ENCODE measurements at regions not wholly inside any gene's neighbourhood (a gene's known extent, or its start where the extent isn't known, plus 50 kb on each side); places are given as distances from the start of the nearest gene placed in this dataset.
A peak's percentile ranks its signal among the peaks of the same experiment; 100 is the strongest.
"Not testable (repeated sequence)": the region's sequence is repeated elsewhere in the genome, so short reads cannot be mapped to it uniquely, and the experiment has no call there.

DNA sequence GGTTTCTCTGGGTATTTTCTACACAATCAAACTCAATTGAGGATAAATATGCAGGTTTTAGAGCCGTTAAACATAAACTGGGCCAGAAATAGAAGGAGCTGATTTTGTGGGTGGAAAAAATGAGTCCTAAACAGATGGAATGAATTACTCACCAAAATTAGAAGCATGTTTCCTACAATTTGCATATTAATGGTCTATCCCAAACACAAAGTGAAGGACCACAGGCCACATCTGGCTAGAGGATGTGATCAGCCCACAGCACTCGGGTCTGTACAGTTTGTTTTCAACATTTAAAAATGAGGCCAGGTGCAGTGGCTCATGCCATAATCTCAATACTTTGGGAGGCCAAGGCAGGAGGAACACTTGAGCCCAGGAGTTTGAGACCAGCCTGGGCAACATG, 296.3 kb downstream of the PREX1 start:
- Histone ChIP-seq H3K27me3 (ENCODE audit: control insufficient read depth, insufficient read depth, low read length) (no peaks in the 10 kb centered on the region), H3K4me1 (ENCODE audit: control insufficient read depth, insufficient read depth, low read length) (no peaks in the 10 kb centered on the region), H3K9me3 (ENCODE audit: control insufficient read depth, insufficient read depth, low read length) (no peaks in the 10 kb centered on the region), H3K4me3 (ENCODE audit: low read length) (no peak overlapping the region), H3K27ac (ENCODE audit: low read length) (no peak overlapping the region), H3K36me3 (ENCODE audit: control insufficient read depth, insufficient read depth, low read length) (no peaks in the 10 kb centered on the region)
- DNase-seq (ENCODE audit: low read depth, low spot score): no peak
- WGBS (ENCODE audit: insufficient coverage, insufficient read length): no CpG with 5 or more reads among the region's 2 CpGs

DNA sequence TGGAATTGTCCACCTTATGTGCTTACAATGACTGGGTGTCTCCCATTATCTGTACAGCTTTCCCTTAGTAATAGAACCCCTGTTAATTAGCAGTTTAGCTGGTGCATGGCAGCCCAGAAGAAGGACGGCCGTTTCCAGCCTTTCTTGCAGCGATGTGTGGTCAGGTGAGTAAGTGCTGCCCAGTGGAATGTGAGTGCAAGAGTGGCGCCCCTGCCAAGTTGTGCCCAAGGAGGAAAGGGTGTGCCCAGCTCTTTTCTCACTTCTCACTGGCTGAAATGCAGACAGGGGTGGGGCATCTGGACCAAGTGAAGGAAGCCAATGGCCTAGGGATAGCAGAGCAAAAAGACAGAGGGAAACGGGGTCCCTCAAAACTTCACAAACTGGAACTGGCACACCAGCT, 296.8 kb downstream of the PREX1 start:
- no peak overlapping the region for H3K27ac ChIP-seq (ENCODE audit: low read length)
- H3K4me1 ChIP-seq (ENCODE audit: control insufficient read depth, insufficient read depth, low read length): no peaks in the 10 kb centered on the region
- no peaks in the 10 kb centered on the region for H3K27me3 ChIP-seq (ENCODE audit: control insufficient read depth, insufficient read depth, low read length)
- no peak overlapping the region for H3K4me3 ChIP-seq (ENCODE audit: low read length)
- no peaks in the 10 kb centered on the region for H3K36me3 ChIP-seq (ENCODE audit: control insufficient read depth, insufficient read depth, low read length)
- H3K9me3 ChIP-seq (ENCODE audit: control insufficient read depth, insufficient read depth, low read length): no peaks in the 10 kb centered on the region
- DNase-seq (ENCODE audit: low read depth, low spot score): no peak
- WGBS (ENCODE audit: insufficient coverage, insufficient read length): no CpG with 5 or more reads among the region's 5 CpGs

DNA sequence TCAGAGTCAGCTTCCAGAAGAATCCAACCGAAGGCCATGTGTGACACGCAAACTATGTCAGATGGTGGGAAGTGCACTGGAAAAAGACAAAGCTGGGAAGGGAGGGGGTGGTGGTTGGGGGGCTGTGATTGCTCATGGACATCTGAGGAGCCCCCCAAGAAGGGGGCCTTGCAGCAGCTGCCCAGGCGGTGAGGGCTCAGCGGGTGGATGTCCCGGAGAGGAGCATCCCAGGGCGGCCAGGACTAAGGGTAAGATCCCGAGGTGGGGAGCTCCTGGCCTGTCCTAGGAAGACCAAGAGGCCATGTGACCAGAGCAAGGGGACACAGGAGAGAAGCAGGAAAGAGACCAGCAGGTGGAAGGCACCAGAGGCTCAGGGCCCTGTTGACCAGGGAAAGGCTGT, 299.5 kb downstream of the PREX1 start:
- WGBS (ENCODE audit: insufficient coverage, insufficient read length): no CpG with 5 or more reads among the region's 7 CpGs
- H3K36me3 ChIP-seq (ENCODE audit: control insufficient read depth, insufficient read depth, low read length): no peaks in the 10 kb centered on the region
- H3K27ac ChIP-seq (ENCODE audit: low read length): no peak overlapping the region
- no peaks in the 10 kb centered on the region for H3K4me1 ChIP-seq (ENCODE audit: control insufficient read depth, insufficient read depth, low read length)
- no peaks in the 10 kb centered on the region for H3K9me3 ChIP-seq (ENCODE audit: control insufficient read depth, insufficient read depth, low read length)
- H3K4me3 ChIP-seq (ENCODE audit: low read length): no peak overlapping the region
- no peak for DNase-seq (ENCODE audit: low read depth, low spot score)
- no peaks in the 10 kb centered on the region for H3K27me3 ChIP-seq (ENCODE audit: control insufficient read depth, insufficient read depth, low read length)

DNA sequence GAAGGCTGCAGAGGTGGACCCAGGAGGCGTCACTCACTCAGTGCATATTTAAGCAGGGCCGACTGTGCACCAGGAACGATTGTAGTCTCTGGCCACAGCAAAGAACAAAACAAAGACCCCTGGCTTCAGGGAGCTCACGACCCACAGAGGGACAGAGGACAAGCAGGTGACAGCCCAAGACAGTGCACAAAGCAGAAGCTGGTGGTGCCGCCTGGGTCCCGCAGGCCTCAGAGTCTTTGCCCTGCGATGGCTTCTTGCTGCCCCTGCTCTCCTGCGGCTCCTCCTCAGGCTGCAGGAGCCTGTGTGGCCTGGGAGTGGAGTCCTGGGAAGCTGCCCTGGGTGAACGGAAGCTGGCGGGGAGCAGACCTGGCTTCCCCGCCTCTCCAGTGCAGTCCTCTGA, 300.0 kb downstream of the PREX1 start:
- WGBS (ENCODE audit: insufficient coverage, insufficient read length): no CpG with 5 or more reads among the region's 11 CpGs
- no peaks in the 10 kb centered on the region for H3K27me3 ChIP-seq (ENCODE audit: control insufficient read depth, insufficient read depth, low read length)

DNA sequence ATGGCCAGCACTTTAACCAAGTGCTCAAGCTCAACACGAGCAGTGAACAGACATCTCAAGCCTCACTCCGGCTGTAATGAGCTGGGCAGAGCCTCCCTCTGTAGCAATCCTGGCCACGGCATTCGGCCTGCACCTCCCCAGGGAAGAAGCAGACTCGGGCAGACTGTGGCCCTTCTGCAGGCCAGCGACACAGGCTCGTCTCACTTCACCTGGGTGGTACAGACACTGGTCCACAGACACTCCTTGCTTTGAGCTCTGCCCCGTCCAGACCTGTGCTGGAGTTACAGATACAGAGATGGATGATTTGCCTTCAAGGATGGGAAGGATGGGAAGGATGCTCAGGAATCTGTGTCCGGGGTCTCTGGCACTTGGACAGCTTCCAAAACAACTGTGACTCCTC, 300.9 kb downstream of the PREX1 start:
- Histone ChIP-seq H3K27me3 (ENCODE audit: control insufficient read depth, insufficient read depth, low read length) (no peaks in the 10 kb centered on the region), H3K27ac (ENCODE audit: low read length) (no peak overlapping the region), H3K36me3 (ENCODE audit: control insufficient read depth, insufficient read depth, low read length) (no peaks in the 10 kb centered on the region), H3K4me1 (ENCODE audit: control insufficient read depth, insufficient read depth, low read length) (no peaks in the 10 kb centered on the region), H3K4me3 (ENCODE audit: low read length) (no peak overlapping the region), H3K9me3 (ENCODE audit: control insufficient read depth, insufficient read depth, low read length) (no peaks in the 10 kb centered on the region)
- no peak for DNase-seq (ENCODE audit: low read depth, low spot score)
- no CpG with 5 or more reads among the region's 9 CpGs for WGBS (ENCODE audit: insufficient coverage, insufficient read length)

More for the DNA sequence above, 300.0 kb downstream of the PREX1 start:
- no peak overlapping the region for H3K27ac ChIP-seq (ENCODE audit: low read length)
- H3K9me3 ChIP-seq (ENCODE audit: control insufficient read depth, insufficient read depth, low read length): no peaks in the 10 kb centered on the region
- no peaks in the 10 kb centered on the region for H3K4me1 ChIP-seq (ENCODE audit: control insufficient read depth, insufficient read depth, low read length)
- no peak for DNase-seq (ENCODE audit: low read depth, low spot score)
- H3K36me3 ChIP-seq (ENCODE audit: control insufficient read depth, insufficient read depth, low read length): no peaks in the 10 kb centered on the region
- no peak overlapping the region for H3K4me3 ChIP-seq (ENCODE audit: low read length)

DNA sequence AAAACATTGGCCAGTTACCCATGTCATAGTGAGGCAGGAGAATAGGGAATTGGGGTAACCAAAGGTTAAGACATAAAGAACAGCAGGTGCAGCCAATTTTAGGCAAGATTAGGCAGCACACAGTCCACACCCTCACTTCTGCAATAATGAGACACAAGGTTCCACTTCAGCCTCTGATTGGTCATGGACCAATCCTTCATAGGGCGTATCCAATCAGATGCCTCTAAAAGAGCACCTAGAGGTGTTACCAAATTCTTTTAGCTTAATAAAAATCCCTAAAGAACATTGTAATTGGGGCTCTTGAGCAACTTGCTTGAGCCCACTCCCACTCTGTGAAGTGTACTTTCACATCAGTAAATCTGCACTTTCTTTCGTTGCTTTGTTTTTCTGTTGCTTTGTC, 302.4 kb downstream of the PREX1 start:
- WGBS (ENCODE audit: insufficient coverage, insufficient read length): no CpG with 5 or more reads among the region's 2 CpGs
- Histone ChIP-seq H3K36me3 (ENCODE audit: control insufficient read depth, insufficient read depth, low read length) (no peaks in the 10 kb centered on the region), H3K4me3 (ENCODE audit: low read length) (no peak overlapping the region), H3K27ac (ENCODE audit: low read length) (no peak overlapping the region), H3K9me3 (ENCODE audit: control insufficient read depth, insufficient read depth, low read length) (no peaks in the 10 kb centered on the region), H3K27me3 (ENCODE audit: control insufficient read depth, insufficient read depth, low read length) (no peaks in the 10 kb centered on the region), H3K4me1 (ENCODE audit: control insufficient read depth, insufficient read depth, low read length) (no peaks in the 10 kb centered on the region)
- no peak for DNase-seq (ENCODE audit: low read depth, low spot score)

DNA sequence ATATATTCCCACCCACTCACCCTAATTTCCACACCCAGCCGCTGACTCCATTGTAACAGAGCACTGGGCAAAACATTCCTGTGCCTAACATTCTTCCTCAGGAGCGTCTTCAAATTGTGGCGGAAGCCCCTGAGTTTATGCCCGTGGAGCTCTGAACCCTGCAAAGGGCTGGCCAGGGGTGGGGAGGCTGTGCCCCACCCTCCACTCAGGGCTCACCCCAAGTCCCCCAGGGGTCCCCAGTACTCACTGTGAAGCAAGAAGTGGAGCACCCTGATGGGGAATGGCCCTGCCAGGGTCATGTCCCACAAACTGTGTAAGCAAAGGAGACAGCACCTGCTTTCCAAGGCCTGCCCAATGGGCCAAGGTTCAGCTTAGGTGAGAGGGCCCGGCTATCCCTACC, 303.2 kb downstream of the PREX1 start:
- no peak for DNase-seq (ENCODE audit: low read depth, low spot score)
- Histone ChIP-seq H3K9me3 (ENCODE audit: control insufficient read depth, insufficient read depth, low read length) (no peaks in the 10 kb centered on the region), H3K27me3 (ENCODE audit: control insufficient read depth, insufficient read depth, low read length) (no peaks in the 10 kb centered on the region), H3K4me3 (ENCODE audit: low read length) (no peak overlapping the region), H3K27ac (ENCODE audit: low read length) (no peak overlapping the region), H3K36me3 (ENCODE audit: control insufficient read depth, insufficient read depth, low read length) (no peaks in the 10 kb centered on the region), H3K4me1 (ENCODE audit: control insufficient read depth, insufficient read depth, low read length) (no peaks in the 10 kb centered on the region)
- WGBS (ENCODE audit: insufficient coverage, insufficient read length): no CpG with 5 or more reads among the region's 5 CpGs

DNA sequence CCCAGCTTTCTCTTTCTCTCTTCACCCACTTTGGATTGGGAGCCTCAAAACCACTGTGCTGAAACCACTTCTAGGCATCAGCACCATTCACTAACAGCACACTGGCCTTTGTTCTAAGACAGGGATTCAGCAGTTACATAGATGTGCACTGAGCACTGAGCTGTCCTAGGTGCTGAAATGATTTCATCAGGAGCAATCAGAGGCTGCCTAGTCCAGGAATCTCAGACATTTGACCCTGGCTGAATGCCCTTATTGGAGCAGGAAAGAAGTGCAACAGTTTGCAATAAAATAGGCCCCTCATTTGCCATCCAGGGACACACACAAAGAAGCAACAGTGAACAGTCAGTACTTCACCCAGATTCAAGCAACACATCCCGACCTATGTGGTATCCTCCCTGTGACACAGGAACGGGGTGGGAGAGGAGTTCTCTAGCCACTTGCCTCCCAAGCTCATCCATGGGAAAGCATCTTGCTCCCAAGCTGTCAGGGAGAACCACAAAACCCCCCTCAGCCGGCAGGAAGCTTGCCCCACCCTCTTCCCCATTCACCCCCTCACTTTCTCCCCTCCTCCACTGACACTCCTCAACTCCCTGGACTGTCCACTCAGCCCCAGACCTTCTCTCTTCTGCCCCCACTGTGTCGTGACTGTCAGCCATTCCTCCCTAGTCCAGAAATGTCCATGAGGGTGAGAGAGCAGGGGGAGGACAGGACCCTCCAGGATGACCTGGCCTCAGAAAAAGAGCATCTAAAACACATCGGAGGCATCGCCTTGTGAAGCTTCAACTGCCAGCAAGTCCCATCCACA, 304.4 kb downstream of the PREX1 start:
- H3K27me3 ChIP-seq (ENCODE audit: control insufficient read depth, insufficient read depth, low read length): no peaks in the 10 kb centered on the region
- no peaks in the 10 kb centered on the region for H3K4me1 ChIP-seq (ENCODE audit: control insufficient read depth, insufficient read depth, low read length)
- no peaks in the 10 kb centered on the region for H3K36me3 ChIP-seq (ENCODE audit: control insufficient read depth, insufficient read depth, low read length)
- peak; percentile 57 for DNase-seq (ENCODE audit: low read depth, low spot score)
- no peak overlapping the region for H3K27ac ChIP-seq (ENCODE audit: low read length)
- H3K9me3 ChIP-seq (ENCODE audit: control insufficient read depth, insufficient read depth, low read length): no peaks in the 10 kb centered on the region
- no peak overlapping the region for H3K4me3 ChIP-seq (ENCODE audit: low read length)
- no CpG with 5 or more reads among the region's 6 CpGs for WGBS (ENCODE audit: insufficient coverage, insufficient read length)

DNA sequence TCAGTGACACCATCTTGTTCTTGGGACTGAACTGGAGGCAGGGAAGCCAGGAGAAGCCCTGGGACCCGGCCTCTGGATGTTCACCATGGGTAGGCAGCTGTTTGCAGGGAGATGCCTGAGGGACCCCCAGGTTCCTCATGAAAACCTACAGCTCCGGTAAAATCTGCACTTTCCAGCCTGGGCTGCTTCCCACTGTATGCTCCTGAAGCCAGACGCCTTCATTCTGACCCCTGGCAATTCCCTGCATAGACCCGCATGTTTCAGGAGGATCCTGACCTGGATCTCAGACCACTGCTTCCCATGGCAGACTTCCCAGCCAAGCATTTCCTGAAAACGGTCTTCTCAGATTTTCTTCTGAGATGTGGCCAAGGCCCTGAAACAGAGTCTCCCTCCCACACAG, 306.7 kb downstream of the PREX1 start:
- H3K9me3 ChIP-seq (ENCODE audit: control insufficient read depth, insufficient read depth, low read length): no peaks in the 10 kb centered on the region
- no peak for DNase-seq (ENCODE audit: low read depth, low spot score)
- no peaks in the 10 kb centered on the region for H3K4me1 ChIP-seq (ENCODE audit: control insufficient read depth, insufficient read depth, low read length)
- H3K4me3 ChIP-seq (ENCODE audit: low read length): no peak overlapping the region
- H3K27ac ChIP-seq (ENCODE audit: low read length): no peak overlapping the region
- no peaks in the 10 kb centered on the region for H3K36me3 ChIP-seq (ENCODE audit: control insufficient read depth, insufficient read depth, low read length)
- no peaks in the 10 kb centered on the region for H3K27me3 ChIP-seq (ENCODE audit: control insufficient read depth, insufficient read depth, low read length)
- no CpG with 5 or more reads among the region's 5 CpGs for WGBS (ENCODE audit: insufficient coverage, insufficient read length)

DNA sequence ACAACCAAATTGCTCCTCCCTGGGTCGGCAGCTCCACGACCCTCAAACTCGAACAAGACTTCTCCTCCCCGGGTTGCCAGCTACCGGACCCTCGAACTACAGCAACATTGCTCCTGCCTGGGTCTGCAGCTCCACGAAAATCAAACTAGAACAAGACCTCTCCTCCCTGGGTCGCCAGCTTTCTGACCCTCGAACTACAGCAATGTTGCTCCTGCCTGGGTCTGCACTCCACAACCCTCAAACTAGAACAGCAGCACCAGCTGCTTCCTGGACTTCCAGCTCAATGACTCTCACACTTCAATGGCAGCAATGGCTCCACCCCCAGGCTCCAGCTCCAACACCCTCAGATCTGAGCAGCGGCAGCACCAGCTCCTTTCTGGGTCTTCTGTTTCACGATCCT, 311.6 kb downstream of the PREX1 start:
- not testable (repeated sequence) for H3K4me3 ChIP-seq (ENCODE audit: low read length); H3K27ac ChIP-seq (ENCODE audit: low read length); H3K36me3 ChIP-seq (ENCODE audit: control insufficient read depth, insufficient read depth, low read length); DNase-seq (ENCODE audit: low read depth, low spot score); H3K4me1 ChIP-seq (ENCODE audit: control insufficient read depth, insufficient read depth, low read length); H3K9me3 ChIP-seq (ENCODE audit: control insufficient read depth, insufficient read depth, low read length); H3K27me3 ChIP-seq (ENCODE audit: control insufficient read depth, insufficient read depth, low read length)
- WGBS (ENCODE audit: insufficient coverage, insufficient read length): no CpG with 5 or more reads among the region's 11 CpGs

DNA sequence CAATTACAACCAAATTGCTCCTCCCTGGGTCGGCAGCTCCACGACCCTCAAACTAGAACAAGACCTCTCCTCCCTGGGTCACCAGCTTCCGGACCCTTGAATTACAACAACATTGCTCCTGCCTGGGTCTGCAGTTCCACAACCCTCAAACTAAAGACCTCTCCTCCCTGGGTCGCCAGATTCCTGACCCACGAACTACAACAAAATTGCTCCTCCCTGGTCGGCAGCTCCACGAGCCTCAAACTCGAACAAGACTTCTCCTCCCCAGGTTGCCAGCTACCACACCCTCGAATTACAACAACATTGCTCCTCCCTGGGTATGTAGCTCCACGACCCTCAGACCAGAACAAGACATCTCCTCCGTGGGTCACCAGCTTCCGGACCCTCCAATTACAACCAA, 313.2 kb downstream of the PREX1 start:
- not testable (repeated sequence) for H3K9me3 ChIP-seq (ENCODE audit: control insufficient read depth, insufficient read depth, low read length); H3K4me1 ChIP-seq (ENCODE audit: control insufficient read depth, insufficient read depth, low read length); DNase-seq (ENCODE audit: low read depth, low spot score); H3K36me3 ChIP-seq (ENCODE audit: control insufficient read depth, insufficient read depth, low read length); H3K27me3 ChIP-seq (ENCODE audit: control insufficient read depth, insufficient read depth, low read length); H3K27ac ChIP-seq (ENCODE audit: low read length); H3K4me3 ChIP-seq (ENCODE audit: low read length)
- WGBS (ENCODE audit: insufficient coverage, insufficient read length): no CpG with 5 or more reads among the region's 12 CpGs
